Aorta (tissue), 5 donors: ENCODE measurements at regions not wholly inside any gene's neighbourhood (a gene's known extent, or its start where the extent isn't known, plus 50 kb on each side); places are given as distances from the start of the nearest gene placed in this dataset.
A peak's percentile ranks its signal among the peaks of the same experiment; 100 is the strongest.

Experiments used
- ATAC-seq: fragments of 200-7000 bp; cut with Tn5 transposase; one replicate; pipeline ENCODE4 v1.9.1; 2022; ENCODE audit warnings: moderate library complexity; ENCODE audit not compliant: low FRiP score
- DNase-seq, 2 donors: peaks; one replicate each; pipeline ENCODE4 v3.0.0-alpha.2; 2020
- H3K27ac ChIP-seq, 2 donors: one replicate each; pipeline ENCODE4 v1.5.1; 2013; ENCODE audit warnings: low read length in 2 of 2, mild to moderate bottlenecking in 2 of 2, moderate library complexity in 2 of 2, control low read depth in 1 of 2, inconsistent platforms in 1 of 2, low read depth in 1 of 2
- H3K27me3 ChIP-seq, 2 donors: one replicate each; pipeline ENCODE4 v1.6.1; 2013; ENCODE audit warnings: control low read depth in 1 of 2, low read length in 1 of 2, mild to moderate bottlenecking in 1 of 2, moderate library complexity in 1 of 2; ENCODE audit not compliant: insufficient read depth in 2 of 2, control insufficient read depth in 1 of 2
- H3K36me3 ChIP-seq, 2 donors: one replicate each; pipeline ENCODE4 v1.6.1; 2013; ENCODE audit warnings: control low read depth in 1 of 2, low read length in 1 of 2, mild to moderate bottlenecking in 1 of 2; ENCODE audit not compliant: insufficient read depth in 2 of 2, control insufficient read depth in 1 of 2
- H3K4me1 ChIP-seq, 2 donors: one replicate each; pipeline ENCODE4 v1.6.1; 2013; ENCODE audit warnings: low read length in 2 of 2, control low read depth in 1 of 2, mild to moderate bottlenecking in 1 of 2, moderate library complexity in 1 of 2; ENCODE audit not compliant: insufficient read depth in 2 of 2, control insufficient read depth in 1 of 2
- H3K4me3 ChIP-seq, 2 donors: one replicate each; pipeline ENCODE4 v1.5.1; 2013; ENCODE audit warnings: low read length in 2 of 2, control low read depth in 1 of 2, mild to moderate bottlenecking in 1 of 2
- H3K9me3 ChIP-seq: one replicate; pipeline ENCODE4 v1.6.1; 2013; ENCODE audit warnings: mild to moderate bottlenecking, low read length; ENCODE audit not compliant: control insufficient read depth
- WGBS, 2 donors: extraction: QIAGEN DNeasy Blood & Tissue Kit; methylation state at CpG; one replicate each; pipeline ENCODE4 v1.1.7; 2013; 5-methylcytosine and 5-hydroxymethylcytosine counted together
- intact Hi-C, 2 donors: fragments of 100-400 bp; cut with DNase I; formaldehyde crosslinking; loops; one replicate each; pipeline versions ENCODE4 v1.14.2 to v1.15.0; 2022
- donor health status: healthy with polysubstance abuse.
- donor health status: Bipolar disorder and iron deficiency.
- donor health status: DM: no; HTN: no; CAD: no.
- donor health status: DM: no; HTN: no; CAD: no.
- donor health status: DM: yes; HTN: yes; CAD: no.

DNA sequence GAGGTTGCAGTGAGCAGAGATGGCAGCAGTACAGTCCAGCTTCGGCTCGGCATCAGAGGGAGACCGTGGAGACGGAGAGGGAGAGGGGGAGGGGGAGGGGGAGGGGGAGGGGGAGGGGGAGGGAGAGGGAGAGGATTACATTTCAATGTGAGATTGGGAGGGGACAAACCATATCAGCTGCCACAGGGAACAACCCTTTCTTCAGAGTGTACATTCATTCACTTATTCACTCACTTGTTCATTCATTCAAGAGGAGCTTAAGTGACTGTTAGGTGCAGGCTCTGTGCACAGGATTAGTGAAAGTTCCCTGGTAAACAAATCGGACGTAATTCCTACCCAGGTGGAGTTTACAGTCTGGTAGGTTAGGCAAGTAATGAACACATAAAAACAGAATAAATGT lies 65.6 kb upstream of the MEDAG start:
- Histone ChIP-seq H3K4me3 (no peak overlapping the region), H3K27ac (no peak overlapping the region), H3K27me3 (no peaks in the 10 kb centered on the region), H3K4me1 (no peaks in the 10 kb centered on the region), H3K9me3 (no peaks in the 10 kb centered on the region), H3K36me3 (no peaks in the 10 kb centered on the region)
- 81 to 86% methylated on average over 2 of the region's 6 CpGs for WGBS, 2 donors
- DNase-seq (no peak), ATAC-seq (no peak)
- intact Hi-C loops = no loop called here

DNA sequence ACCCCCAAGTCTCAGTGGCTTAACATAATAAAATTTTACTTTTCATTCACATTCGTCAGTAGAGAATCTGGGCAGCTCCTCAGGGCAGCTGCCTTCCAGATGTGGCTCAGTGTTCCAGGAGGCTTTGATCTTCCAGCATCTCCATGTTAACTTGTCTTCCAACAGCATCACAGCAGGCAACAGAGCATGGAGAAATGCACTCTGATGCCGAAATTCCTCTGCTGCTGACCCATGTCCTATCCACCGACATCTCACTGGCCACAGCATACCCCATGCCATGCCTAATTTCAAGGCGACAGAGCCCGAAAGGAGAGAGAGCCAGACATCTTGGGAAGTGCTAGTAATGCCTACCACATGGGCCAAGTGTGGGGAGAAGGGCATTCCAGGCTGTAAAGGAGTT lies 64.9 kb upstream of the MEDAG start:
- H3K4me1 ChIP-seq = no peaks in the 10 kb centered on the region
- 56 to 73% methylated on average over 5 of the region's 5 CpGs for WGBS, 2 donors
- no peak overlapping the region for H3K27ac ChIP-seq
- ATAC-seq = no peak
- no peaks in the 10 kb centered on the region for H3K9me3 ChIP-seq
- no peaks in the 10 kb centered on the region for H3K36me3 ChIP-seq
- intact Hi-C loops = no loop called here
- H3K4me3 ChIP-seq = no peak overlapping the region
- DNase-seq = no peak
- no peaks in the 10 kb centered on the region for H3K27me3 ChIP-seq

DNA sequence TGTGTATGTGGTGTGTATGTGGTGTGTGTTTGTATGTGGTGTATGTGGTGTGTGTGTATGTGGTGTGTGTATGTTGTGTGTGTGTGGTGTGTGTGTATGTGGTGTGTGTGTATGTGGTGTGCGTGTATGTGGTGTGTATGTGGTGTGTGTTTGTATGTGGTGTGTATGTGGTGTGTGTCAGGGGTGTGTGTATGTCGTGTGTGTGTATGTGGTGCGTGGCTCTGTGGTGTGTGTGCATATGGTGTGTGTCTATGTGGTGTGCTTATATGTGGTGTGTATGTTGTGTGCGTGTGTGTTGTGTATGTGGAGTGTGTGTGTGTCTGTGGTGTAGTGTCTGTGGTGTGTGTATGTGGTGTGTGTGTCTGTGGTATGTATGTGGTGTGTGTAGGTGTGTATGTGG lies 62.5 kb upstream of the MEDAG start:
- Histone ChIP-seq H3K27me3 (no peaks in the 10 kb centered on the region), H3K36me3 (no peaks in the 10 kb centered on the region), H3K4me1 (no peaks in the 10 kb centered on the region), H3K9me3 (no peaks in the 10 kb centered on the region), H3K27ac (no peak overlapping the region), H3K4me3 (no peak overlapping the region)
- whole genome bisulfite sequencing, 2 donors = 65 to 82% methylated on average over 4 of the region's 4 CpGs
- ATAC-seq (no peak), DNase-seq (no peak)
- intact Hi-C loops = no loop called here

DNA sequence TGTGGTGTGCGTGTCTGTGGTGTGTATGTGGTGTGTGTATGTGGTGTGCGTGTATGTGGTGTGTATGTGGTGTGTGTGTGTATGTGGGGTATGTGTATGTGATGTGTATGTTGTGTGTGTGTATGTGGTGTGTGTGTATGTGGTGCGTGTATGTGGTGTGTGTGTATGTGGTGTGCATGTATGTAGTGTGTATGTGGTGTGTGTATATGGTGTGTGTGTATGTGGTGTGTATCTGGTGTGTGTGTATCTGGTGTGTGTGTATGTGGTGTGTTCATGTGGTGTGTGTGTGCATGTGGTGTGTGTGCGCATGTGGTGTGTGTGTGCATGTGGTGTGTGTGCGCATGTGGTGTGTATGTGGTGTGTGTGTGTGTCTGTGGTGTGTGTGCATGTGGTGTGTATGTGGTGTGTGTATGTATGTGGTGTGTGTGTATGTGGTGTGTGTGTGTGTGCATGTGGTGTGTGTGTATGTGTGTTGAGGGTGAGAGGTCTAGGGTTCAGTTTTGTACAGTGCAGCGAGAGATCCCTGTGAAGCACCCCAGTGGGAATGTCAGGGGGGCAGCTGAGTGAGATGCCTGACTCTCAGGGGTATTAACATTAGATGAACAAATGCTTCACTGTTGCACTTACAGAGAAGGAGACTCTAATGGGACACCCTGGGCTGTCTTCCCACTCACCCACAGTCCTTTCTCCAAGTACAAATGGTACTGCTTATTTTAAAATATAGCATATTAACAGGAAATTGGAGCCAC lies 61.3 kb upstream of the MEDAG start:
- Histone ChIP-seq H3K36me3 (no peaks in the 10 kb centered on the region), H3K4me3 (no peak overlapping the region), H3K27ac (no peak overlapping the region), H3K27me3 (no peaks in the 10 kb centered on the region), H3K4me1 (no peaks in the 10 kb centered on the region), H3K9me3 (no peaks in the 10 kb centered on the region)
- 94 to 99% methylated on average over 6 of the region's 6 CpGs for WGBS, 2 donors
- intact Hi-C loops = loop anchor here (5.0 kb wide), 2 partner anchors 37 to 133 kb away; no protein-coding TSS in a partner anchor
- ATAC-seq (no peak), DNase-seq (no peak)

DNA sequence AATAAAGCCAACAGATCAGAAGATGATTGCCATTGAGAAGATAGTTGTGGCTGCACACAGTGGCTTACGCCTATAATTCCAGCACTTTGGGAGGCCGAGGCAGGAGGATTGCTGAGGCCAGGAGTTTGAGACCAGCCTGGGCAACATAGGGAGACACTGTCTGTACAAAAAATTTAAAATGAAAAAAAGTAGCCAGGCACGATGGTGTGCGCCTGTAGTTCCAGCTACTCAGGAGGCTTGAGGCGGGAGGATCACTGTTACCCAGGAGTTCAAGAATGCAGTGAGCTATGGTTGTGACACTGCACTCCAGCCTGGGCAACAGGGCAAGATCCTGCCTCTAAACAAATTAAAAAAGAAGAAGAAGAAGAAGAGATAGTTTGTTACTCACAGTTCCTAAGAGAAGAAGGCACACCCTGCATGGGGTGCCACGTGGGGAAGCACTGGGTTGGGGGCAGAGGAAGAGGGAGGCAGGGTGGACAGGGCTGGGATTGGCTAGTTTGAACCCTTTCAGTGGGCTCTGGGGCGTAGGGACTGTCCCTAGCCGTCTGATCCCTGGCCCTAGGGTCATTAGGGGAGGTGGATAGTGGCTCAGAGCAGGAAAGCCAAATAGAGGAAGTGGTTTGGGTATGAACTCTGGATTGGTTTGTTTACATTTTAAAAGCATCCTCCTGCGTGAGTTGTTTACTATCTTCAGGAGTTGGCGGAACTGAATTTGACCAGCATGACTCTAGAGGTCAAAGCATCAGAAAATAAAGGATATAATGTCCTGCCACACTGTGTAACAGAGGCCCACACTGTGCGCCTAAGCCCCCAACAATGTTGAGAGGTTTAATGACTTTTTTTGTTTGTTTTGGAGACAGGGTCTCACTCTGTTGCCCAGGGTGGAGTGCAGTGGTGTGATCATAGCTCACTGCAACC lies 60.5 kb upstream of the MEDAG start:
- DNase-seq = no peak
- no peaks in the 10 kb centered on the region for H3K9me3 ChIP-seq
- no peak for ATAC-seq
- H3K27me3 ChIP-seq = no peaks in the 10 kb centered on the region
- H3K4me1 ChIP-seq = no peaks in the 10 kb centered on the region
- 86 to 89% methylated on average over 11 of the region's 11 CpGs for WGBS, 2 donors
- no peak overlapping the region for H3K27ac ChIP-seq
- no peaks in the 10 kb centered on the region for H3K36me3 ChIP-seq
- intact Hi-C loops = loop anchor here (5.0 kb wide), 2 partner anchors 38 to 132 kb away; no protein-coding TSS in a partner anchor
- no peak overlapping the region for H3K4me3 ChIP-seq

DNA sequence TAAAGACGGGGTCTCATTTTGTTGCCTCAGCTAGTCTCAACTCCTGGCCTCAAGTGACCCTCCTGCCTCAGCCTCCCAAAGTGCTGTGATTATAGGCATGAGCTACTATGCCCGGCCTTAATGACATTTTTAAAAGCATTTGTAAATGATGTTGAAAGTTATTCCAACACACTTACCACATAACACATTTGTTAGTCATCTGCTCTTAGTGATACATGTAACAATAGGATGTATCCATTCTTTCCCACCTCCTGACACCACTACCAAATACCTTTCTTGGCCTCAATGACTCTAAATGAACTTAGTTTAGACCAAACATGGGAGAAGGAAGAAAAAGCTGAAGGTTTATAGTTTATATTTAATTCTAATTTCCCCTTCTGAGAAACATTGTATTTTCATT lies 59.8 kb upstream of the MEDAG start:
- intact Hi-C loops = loop anchor here (5.0 kb wide), 2 partner anchors 39 to 131 kb away; no protein-coding TSS in a partner anchor
- DNase-seq = no peak

DNA sequence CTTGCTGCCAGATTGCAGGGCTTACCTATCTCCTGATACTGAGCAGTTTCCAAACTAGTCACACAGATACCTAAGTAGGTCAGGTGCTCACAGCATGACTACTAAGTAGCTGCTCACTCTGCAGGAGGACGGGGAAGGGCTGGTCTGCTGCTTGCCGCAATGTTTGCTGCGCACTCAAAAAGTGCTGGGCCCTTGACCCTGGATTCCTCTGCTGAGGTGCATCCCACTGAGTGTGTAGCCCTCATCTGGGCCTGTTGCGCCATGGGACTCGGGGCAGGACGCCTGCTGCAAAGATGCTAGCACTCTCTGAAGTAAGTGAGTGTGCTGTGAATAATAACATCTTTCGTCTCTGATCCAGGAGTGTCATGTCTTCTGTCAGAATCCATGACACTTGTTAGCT lies 59.2 kb upstream of the MEDAG start:
- H3K27ac ChIP-seq = no peak overlapping the region

More for the DNA sequence above, 59.8 kb upstream of the MEDAG start:
- WGBS, 2 donors = 74 to 76% methylated on average over 2 of the region's 2 CpGs
- no peaks in the 10 kb centered on the region for H3K4me1 ChIP-seq
- no peak for ATAC-seq
- no peaks in the 10 kb centered on the region for H3K36me3 ChIP-seq
- no peak overlapping the region for H3K4me3 ChIP-seq
- no peaks in the 10 kb centered on the region for H3K27me3 ChIP-seq
- no peaks in the 10 kb centered on the region for H3K9me3 ChIP-seq
- no peak overlapping the region for H3K27ac ChIP-seq

DNA sequence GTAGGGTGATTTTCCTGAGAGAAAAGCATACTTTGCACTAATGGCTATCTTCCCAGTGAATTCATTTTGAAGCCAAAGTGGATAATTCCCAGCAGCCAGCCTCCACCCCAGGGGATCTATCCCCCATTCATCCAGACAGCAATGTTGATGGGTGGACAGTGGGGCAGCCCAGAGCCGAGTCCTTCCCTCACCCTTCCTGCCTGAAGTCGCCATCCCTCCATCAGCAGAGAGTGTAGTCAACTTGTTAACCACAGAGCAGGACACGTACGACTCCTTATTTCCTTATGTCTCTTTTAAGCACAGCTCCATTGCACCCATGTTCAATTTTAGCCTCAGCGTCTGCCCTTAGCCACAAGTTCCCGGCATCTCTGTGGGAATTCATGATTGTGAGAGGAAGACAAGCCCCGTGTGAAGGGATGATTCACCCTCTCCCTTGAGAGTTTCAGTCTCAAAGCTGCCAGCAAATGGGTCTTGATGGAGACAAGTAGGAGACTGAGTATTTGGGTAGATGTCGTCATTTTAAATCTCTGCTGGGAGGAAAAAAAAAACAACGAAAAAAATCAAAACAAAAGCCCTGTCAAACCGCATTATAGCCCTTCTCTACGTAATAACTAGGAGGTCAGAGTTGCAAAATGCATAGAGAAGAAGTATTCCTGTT lies 58.3 kb upstream of the MEDAG start:
- Histone ChIP-seq H3K36me3 (no peaks in the 10 kb centered on the region), H3K27me3 (no peaks in the 10 kb centered on the region), H3K4me3 (no peak overlapping the region), H3K9me3 (no peaks in the 10 kb centered on the region), H3K27ac (peak overlapping the region; percentile 29 to 73), H3K4me1 (no peaks in the 10 kb centered on the region)
- peak; percentile 79 for ATAC-seq
- DNase-seq = peak in 1 of 2 donors; percentile 71
- WGBS, 2 donors = 7 to 11% methylated on average over 11 of the region's 11 CpGs
- intact Hi-C loops = loop anchor here (2.0 to 5.0 kb wide), 3 partner anchors 15 to 130 kb away; no protein-coding TSS in a partner anchor

More for the DNA sequence above, 59.2 kb upstream of the MEDAG start:
- Histone ChIP-seq H3K36me3 (no peaks in the 10 kb centered on the region), H3K9me3 (no peaks in the 10 kb centered on the region), H3K4me3 (no peak overlapping the region), H3K4me1 (no peaks in the 10 kb centered on the region), H3K27me3 (no peaks in the 10 kb centered on the region)
- intact Hi-C loops = loop anchor here (5.0 kb wide), 2 partner anchors 40 to 130 kb away; no protein-coding TSS in a partner anchor
- ATAC-seq (no peak), DNase-seq (no peak)
- WGBS, 2 donors = 98 to 99% methylated on average over 7 of the region's 7 CpGs
